GM20000 (cell line): ENCODE measurements at regions not wholly inside any gene's neighbourhood (a gene's known extent, or its start where the extent isn't known, plus 50 kb on each side); places are given as distances from the start of the nearest gene placed in this dataset.

ENCODE experiments used
- DNase-seq: peaks from one replicate; pipeline ENCODE4 v3.0.0; 2012; ENCODE audit warnings: low spot score
- CTCF ChIP-seq: IDR thresholded peaks from 2 replicates; pipeline ENCODE4 v1.5.1; 2012; ENCODE audit warnings: mild to moderate bottlenecking, control low read depth; ENCODE audit errors: extremely low read depth, missing control alignments

- no peak for TF ChIP-seq CTCF
- no peak for DNase-seq
Observed at GRCh38 chr12:46509135-46509534, 136.6 kb upstream of the SLC38A2 start.

- no peak for TF ChIP-seq CTCF
- DNase-seq, result no peak
Observed at GRCh38 chr12:46508651-46509050, 136.1 kb upstream of the SLC38A2 start.

- DNase-seq, result no peak
Observed at GRCh38 chr12:46507766-46508165, 135.2 kb upstream of the SLC38A2 start.

GRCh38 chr12:46506961-46507360 is 134.4 kb upstream of the SLC38A2 start:
- TF ChIP-seq CTCF, result no peak
- no peak for DNase-seq

More at GRCh38 chr12:46507766-46508165, 135.2 kb upstream of the SLC38A2 start:
- no peak for TF ChIP-seq CTCF

- DNase-seq, result no peak
- TF ChIP-seq CTCF, result no peak
Observed at GRCh38 chr12:46506198-46506597, 133.6 kb upstream of the SLC38A2 start.

- DNase-seq, result no peak
Observed at GRCh38 chr12:46504494-46504893, 131.9 kb upstream of the SLC38A2 start.

GRCh38 chr12:46503637-46504175 is 131.1 kb upstream of the SLC38A2 start:
- no peak for TF ChIP-seq CTCF
- DNase-seq, result no peak

More at GRCh38 chr12:46504494-46504893, 131.9 kb upstream of the SLC38A2 start:
- no peak for TF ChIP-seq CTCF
